Right forelimb (tissue), 1 donor: ENCODE measurements at regions not wholly inside any gene's neighbourhood (a gene's known extent, or its start where the extent isn't known, plus 50 kb on each side); places are given as distances from the start of the nearest gene placed in this dataset.

Source experiments
- DNase-seq: peaks from one replicate; pipeline ENCODE4 v3.0.0-alpha.2; 2018

GRCh38 chr5:113917997-113918396 is 404.5 kb downstream of the YTHDC2 start:
- DNase-seq: no peak

DNA sequence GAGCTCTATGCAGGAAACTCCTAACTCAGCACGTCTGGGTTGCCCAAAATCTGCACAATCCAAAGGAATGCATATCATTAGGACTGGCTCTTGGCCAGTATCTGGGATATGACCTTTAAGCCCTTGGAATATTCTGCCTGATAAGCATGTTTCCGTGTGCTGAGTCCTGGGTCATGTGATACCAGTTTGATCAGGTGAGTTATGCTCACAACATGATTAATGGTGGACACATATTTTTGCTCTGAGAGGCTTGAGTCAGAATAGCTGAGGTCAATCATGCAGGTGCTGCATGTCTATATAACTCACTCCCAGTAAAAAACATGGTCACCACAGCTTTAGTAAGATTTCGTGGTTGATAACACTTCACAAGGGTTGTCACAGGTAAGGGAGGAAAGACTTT is 408.8 kb downstream of the YTHDC2 start:
- DNase-seq: no peak

- DNase-seq: no peak
Observed at GRCh38 chr5:113935453-113935852, 422.0 kb downstream of the YTHDC2 start.

DNA sequence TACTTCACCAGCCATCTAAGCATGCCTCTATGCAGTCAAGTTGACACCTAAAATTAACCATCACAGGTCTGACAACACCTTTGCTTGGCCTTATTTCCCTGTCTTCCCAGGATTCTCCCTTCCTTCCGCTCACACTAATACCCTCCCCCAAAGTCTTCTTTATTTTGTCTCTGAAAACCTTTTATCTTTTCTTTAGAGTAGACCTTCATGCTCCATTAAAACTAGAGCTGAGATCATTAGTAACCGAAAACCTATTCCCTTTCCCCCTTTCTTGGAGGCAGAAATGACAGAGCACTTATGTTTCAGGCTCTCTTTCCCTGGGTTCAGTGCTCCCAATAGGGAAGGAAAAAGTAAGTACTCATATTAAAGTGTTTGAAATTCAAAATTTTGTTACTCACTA is 423.8 kb downstream of the YTHDC2 start:
- no peak for DNase-seq

DNA sequence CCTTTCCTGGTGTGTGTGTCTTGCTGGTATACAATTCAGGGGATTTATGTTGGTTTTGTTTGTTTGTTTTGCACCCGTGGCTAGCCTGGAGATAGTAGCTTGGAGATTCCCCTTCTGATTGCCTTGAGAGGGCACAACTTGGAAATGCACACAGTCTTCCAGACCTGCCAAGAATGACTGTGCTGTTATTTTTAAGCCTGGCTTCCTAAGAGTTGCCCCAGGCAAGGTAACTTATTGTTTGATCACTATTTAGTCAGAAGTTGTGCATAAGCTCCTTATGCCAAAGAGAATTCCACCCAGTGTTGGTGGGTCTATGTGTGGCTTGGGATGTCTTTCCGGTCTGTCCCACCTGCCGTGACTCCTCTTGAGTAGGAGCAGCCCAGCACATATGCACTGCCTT is 421.9 kb upstream of the KCNN2 start:
- DNase-seq: no peak

- no peak for DNase-seq
Observed at GRCh38 chr5:113950186-113950585, 411.7 kb upstream of the KCNN2 start.

DNA sequence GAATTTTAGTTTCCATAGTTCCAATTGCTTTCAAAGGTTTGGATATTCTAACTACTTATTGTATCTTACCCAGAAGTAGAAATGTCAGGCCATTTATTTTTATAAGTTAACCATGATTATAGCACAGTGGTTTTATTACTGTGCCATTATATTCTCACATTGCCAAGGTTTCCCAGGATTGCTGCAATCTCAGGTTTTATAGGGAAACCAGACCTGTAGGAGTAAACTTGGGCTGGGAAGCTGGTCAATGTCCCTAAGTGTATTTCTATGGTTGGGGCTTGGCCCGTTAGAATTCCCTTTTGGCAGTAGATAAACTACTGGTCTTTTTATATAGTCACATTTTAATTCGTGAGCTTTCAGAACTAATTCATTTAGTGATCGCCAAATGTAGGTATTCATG is 396.6 kb upstream of the KCNN2 start:
- no peak for DNase-seq

DNA sequence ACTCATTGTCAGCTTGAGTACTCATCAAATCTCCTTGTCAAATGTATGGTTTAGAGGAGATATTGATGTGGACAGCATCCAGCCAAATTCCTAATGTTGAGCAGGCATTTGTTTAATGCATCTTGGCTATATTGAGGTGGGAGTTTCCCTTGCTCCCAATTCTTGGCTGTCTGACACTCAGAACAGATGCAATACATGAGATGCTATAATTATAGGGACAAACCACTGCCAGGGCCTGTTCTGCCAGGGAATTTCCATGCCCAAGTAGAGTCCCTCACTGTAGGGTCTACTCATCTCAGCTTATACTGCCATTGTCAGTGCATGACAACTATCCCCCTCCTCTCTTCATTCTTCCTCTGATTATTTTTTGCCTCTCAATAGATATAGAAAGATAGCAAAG is 392.0 kb upstream of the KCNN2 start:
- DNase-seq: no peak

- DNase-seq: no peak
Observed at GRCh38 chr5:113971454-113971853, 390.4 kb upstream of the KCNN2 start.

- no peak for DNase-seq
Observed at GRCh38 chr5:113974976-113975375, 386.9 kb upstream of the KCNN2 start.

- DNase-seq: no peak
Observed at GRCh38 chr5:113984928-113985327, 376.9 kb upstream of the KCNN2 start.

GRCh38 chr5:113985505-113985904 is 376.4 kb upstream of the KCNN2 start:
- no peak for DNase-seq

GRCh38 chr5:113989278-113989912 is 372.5 kb upstream of the KCNN2 start:
- DNase-seq: no peak

DNA sequence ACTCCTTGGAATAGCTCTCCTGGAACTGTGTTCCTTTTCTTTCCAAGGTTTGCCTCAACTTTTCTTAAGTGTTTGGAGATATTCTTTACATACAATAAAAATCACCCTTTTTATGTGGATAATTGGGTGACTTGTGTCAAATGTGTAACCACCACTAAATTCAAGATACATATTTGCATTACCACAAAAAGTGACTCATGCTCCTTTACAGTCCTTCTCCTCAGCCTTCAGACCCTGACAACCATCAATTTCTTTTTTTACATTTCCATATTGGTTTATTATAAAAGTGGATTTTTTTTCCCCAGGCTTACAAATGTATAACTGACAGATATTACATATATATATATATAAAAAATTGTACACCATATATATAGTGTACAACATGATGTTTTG is 372.0 kb upstream of the KCNN2 start:
- no peak for DNase-seq

GRCh38 chr5:114001076-114001475 is 360.8 kb upstream of the KCNN2 start:
- no peak for DNase-seq

- no peak for DNase-seq
Observed at GRCh38 chr5:114006582-114006981, 355.3 kb upstream of the KCNN2 start.

DNA sequence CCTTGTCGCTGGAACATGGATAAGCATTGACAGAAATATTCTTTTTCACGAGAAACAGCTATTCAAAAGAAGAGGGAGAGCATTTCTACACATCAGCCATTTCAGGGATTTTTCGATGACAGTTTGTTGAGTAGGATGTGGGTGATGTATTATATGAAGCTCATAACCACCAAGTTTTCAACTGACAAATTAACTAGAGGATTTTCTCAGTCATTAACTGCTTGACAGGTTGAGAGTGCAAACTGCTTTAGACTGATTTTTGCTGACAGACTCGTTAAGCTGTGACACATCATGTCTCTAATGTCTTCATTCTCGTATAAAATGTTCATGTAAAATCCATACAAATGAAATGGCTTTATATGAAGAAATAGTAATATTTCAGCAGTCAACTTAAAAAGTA is 354.2 kb upstream of the KCNN2 start:
- no peak for DNase-seq

- no peak for DNase-seq
Observed at GRCh38 chr5:114010362-114010761, 351.5 kb upstream of the KCNN2 start.

DNA sequence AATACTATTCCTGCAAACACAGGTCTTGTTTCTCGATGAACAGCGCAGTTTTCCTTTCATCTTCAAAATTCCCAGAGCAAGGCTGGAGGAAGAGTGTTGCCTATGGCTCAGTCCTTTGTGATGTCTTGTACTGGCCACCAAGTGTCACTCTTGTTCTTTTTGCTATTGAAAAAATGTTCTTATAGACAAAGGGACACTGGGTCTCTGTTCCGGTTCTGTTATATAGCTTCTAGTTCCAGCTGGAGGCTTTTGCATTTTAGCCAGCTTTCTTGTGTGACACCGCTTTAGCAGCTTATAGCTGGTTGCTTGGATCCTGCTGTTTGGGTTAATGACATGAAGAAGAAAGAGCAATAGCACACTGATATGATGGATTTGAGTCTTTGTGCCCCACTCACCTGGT is 343.7 kb upstream of the KCNN2 start:
- no peak for DNase-seq

DNA sequence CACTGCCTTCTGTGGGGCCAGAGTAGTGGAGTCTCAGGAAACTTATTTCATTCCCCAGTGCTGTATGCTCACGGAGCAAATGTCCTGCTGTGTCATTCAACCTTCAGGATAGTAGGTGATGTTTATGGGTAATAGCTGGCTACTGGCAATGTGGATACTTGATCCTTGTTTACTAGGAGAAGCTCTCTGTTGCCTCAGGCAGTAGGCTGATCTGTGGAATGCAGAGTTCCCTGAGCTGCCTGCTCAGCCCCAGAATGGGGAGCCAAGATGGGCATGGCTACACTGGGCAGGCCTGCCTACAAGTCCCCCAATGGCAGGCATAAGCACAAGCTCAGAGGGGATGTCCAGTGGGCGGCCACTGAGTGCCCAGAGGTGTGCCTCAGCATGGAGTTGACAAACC is 323.1 kb upstream of the KCNN2 start:
- no peak for DNase-seq

DNA sequence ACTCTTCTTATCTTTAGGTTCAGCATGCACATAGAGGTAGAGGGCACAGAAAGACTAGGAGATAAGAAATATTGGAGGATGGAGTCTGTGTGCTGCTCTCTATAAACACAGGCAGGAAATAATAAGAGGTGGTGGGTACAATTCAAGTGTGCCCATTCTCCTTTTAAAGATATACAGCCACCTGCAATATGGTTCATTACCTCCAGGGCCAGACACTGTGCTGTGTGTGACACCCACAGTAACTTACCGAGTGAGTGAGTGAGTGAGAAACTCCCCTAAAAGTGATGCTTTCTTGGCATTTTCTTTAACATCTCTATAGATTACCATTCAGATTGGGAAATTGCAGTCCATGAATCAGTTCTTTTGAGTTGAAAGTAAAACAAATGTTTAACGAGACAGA is 311.8 kb upstream of the KCNN2 start:
- DNase-seq: no peak

DNA sequence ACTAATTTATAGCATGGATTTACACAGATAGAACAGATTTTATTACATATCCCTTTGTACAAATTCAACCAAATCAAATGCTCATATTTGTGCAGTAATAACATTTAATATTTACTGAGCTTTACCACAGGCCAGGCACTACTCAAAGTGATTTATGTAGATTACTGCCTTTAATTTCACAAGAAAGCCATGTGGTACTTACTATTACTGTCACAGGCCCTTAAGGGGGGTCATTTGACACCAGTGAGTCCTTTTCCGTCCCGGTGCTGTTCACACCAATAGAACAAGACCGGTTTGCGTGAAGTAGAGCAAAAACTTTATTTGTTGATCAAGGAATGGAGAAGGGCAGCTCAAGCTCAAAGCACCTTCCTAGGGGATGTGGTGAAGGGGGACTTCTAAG is 308.5 kb upstream of the KCNN2 start:
- DNase-seq: no peak

GRCh38 chr5:114054594-114054993 is 307.3 kb upstream of the KCNN2 start:
- no peak for DNase-seq

- DNase-seq: peak; percentile 88
Observed at GRCh38 chr5:114055318-114056184, 306.3 kb upstream of the KCNN2 start.

DNA sequence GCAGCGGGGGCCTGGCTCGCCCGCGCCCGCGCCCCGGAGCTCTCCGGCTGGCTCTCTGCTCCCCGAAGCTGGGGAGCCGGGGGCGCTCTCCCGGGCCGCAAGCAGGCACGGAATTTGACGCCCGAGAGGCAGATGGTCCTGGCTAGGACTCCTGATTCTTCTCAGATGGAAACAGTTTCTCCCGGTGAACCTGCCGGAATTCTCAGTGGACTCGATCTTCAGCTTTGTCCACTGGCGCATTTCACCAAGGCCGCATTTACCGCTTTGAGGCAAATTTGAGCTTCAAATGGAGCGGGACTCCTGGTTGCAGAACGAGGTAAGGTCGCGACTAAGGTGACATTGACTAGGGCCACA is 305.7 kb upstream of the KCNN2 start:
- no peak for DNase-seq
